IMR-90 (cell line): ENCODE measurements at regions not wholly inside any gene's neighbourhood (a gene's known extent, or its start where the extent isn't known, plus 50 kb on each side); places are given as distances from the start of the nearest gene placed in this dataset.
A peak's percentile ranks its signal among the peaks of the same experiment; 100 is the strongest.

Experiments used
- ATAC-seq: fragments of 200-7000 bp; cut with Tn5 transposase; 2 replicates; pipeline ENCODE4 v1.9.1; 2020; ENCODE audit warnings: low read depth, mild to moderate bottlenecking, moderate library complexity
- BruUV-seq: library from RNA; stranded (reverse); fragments of 400-500 nt; replicated peaks from 2 replicates; lab custom pipeline; 2021; lab: Mats Ljungman, UMichigan
- CTCF ChIA-PET: fragments of 300-600 bp; formaldehyde crosslinking; extraction: SDS; loops from one replicate; lab custom pipeline; 2021; ENCODE audit warnings: antibody characterized with exemption; lab: Yijun Ruan, JAX
- POLR2A ChIA-PET: fragments of 300-600 bp; sonication (Branson Sonifier 250); formaldehyde crosslinking; loops from one replicate; lab custom pipeline; 2022; ENCODE audit warnings: antibody characterized with exemption; ENCODE audit not compliant: unreplicated experiment; lab: Charles Lee
- DNase-seq: peaks from one replicate; pipeline ENCODE4 v3.0.0; 2013
- H2AFZ ChIP-seq: replicated peaks from 2 replicates; pipeline ENCODE3; 2013; ENCODE audit warnings: low read length, mild to moderate bottlenecking; ENCODE audit not compliant: poor library complexity
- H2AK5ac ChIP-seq: 2 replicates; pipeline ENCODE4 v1.6.1; 2013; ENCODE audit warnings: low read depth, low read length, inconsistent platforms
- H2AK9ac ChIP-seq: replicated peaks from 2 replicates; pipeline ENCODE3; 2013; ENCODE audit warnings: mild to moderate bottlenecking, low read depth, low read length, moderate library complexity; ENCODE audit not compliant: poor library complexity
- H2BK120ac ChIP-seq: 2 replicates; pipeline ENCODE4 v1.6.1; 2013; ENCODE audit warnings: low read depth, low read length, inconsistent platforms
- H2BK15ac ChIP-seq: 3 replicates; pipeline ENCODE4 v1.6.1; 2013; ENCODE audit warnings: low read depth, low read length, inconsistent platforms
- H2BK20ac ChIP-seq: 2 replicates; pipeline ENCODE4 v1.6.1; 2013; ENCODE audit warnings: low read depth, mild to moderate bottlenecking, inconsistent platforms, low read length, moderate library complexity
- H2BK5ac ChIP-seq: 2 replicates; pipeline ENCODE4 v1.6.1; 2013; ENCODE audit warnings: mild to moderate bottlenecking, low read depth, low read length, inconsistent platforms; ENCODE audit not compliant: poor library complexity, severe bottlenecking
- H3K14ac ChIP-seq: replicated peaks from 2 replicates; pipeline ENCODE4 v1.6.1; 2013; ENCODE audit warnings: low read depth, low read length, inconsistent platforms
- H3K18ac ChIP-seq: 2 replicates; pipeline ENCODE4 v1.6.1; 2013; ENCODE audit warnings: low read depth, low read length, control low read depth
- H3K23ac ChIP-seq: 2 replicates; pipeline ENCODE4 v1.6.1; 2013; ENCODE audit warnings: low read depth, low read length, inconsistent platforms
- H3K27ac ChIP-seq: 2 replicates; pipeline ENCODE4 v1.5.1; 2013; ENCODE audit warnings: mild to moderate bottlenecking, control low read depth, low read length; ENCODE audit not compliant: insufficient read depth
- H3K27me3 ChIP-seq: 2 replicates; pipeline ENCODE4 v1.6.1; 2013; ENCODE audit warnings: low read length; ENCODE audit not compliant: control insufficient read depth, insufficient read depth
- H3K36me3 ChIP-seq: 2 replicates; pipeline ENCODE4 v1.6.1; 2013; ENCODE audit warnings: low read length, mixed read lengths; ENCODE audit not compliant: control insufficient read depth, insufficient read depth
- H3K4ac ChIP-seq: 2 replicates; pipeline ENCODE4 v1.6.1; 2013; ENCODE audit warnings: low read depth, low read length, inconsistent platforms
- H3K4me1 ChIP-seq: 2 replicates; pipeline ENCODE4 v1.6.1; 2013; ENCODE audit warnings: low read length, mixed read lengths; ENCODE audit not compliant: control insufficient read depth, insufficient read depth
- H3K4me2 ChIP-seq: 2 replicates; pipeline ENCODE4 v1.6.1; 2013; ENCODE audit warnings: low read depth, mild to moderate bottlenecking, control low read depth, low read length, moderate library complexity
- H3K4me3 ChIP-seq: 2 replicates; pipeline ENCODE4 v1.5.1; 2013; ENCODE audit warnings: low read depth, mild to moderate bottlenecking, control low read depth, low read length, moderate library complexity; ENCODE audit not compliant: insufficient read depth
- H3K56ac ChIP-seq: 2 replicates; pipeline ENCODE4 v1.6.1; 2013; ENCODE audit warnings: low read length, inconsistent platforms; ENCODE audit not compliant: insufficient read depth; ENCODE audit errors: extremely low read depth
- H3K79me1 ChIP-seq, 2 experiments: 2 replicates each; pipeline ENCODE4 v1.6.1; 2013; ENCODE audit warnings: low read length in 2 of 2, inconsistent platforms in 1 of 2, low read depth in 1 of 2
- H3K9ac ChIP-seq: 2 replicates; pipeline ENCODE4 v1.6.1; 2013; ENCODE audit warnings: low read depth, low read length, control low read depth
- H3K9me1 ChIP-seq: 2 replicates; pipeline ENCODE4 v1.6.1; 2013; ENCODE audit warnings: low read length, inconsistent platforms; ENCODE audit not compliant: insufficient read depth
- H3K9me3 ChIP-seq: 2 replicates; pipeline ENCODE4 v1.6.1; 2013; ENCODE audit warnings: low read length; ENCODE audit not compliant: control insufficient read depth, insufficient read depth
- H4K20me1 ChIP-seq: 2 replicates; pipeline ENCODE4 v1.6.1; 2013; ENCODE audit warnings: low read length, inconsistent platforms; ENCODE audit not compliant: insufficient read depth
- H4K5ac ChIP-seq: 2 replicates; pipeline ENCODE4 v1.6.1; 2013; ENCODE audit warnings: mild to moderate bottlenecking, low read depth, low read length, control low read depth
- H4K8ac ChIP-seq, 2 experiments: 2 replicates each; pipeline ENCODE4 v1.6.1; 2013; ENCODE audit warnings: low read depth in 2 of 2, low read length in 2 of 2, control low read depth in 1 of 2, inconsistent platforms in 1 of 2
- H4K91ac ChIP-seq: 2 replicates; pipeline ENCODE4 v1.6.1; 2013; ENCODE audit warnings: low read depth, low read length, inconsistent platforms; ENCODE audit not compliant: insufficient read depth
- CEBPB ChIP-seq: IDR thresholded peaks from 2 replicates; pipeline ENCODE4 v1.6.1; 2012; ENCODE audit warnings: low read depth, low read length, improper control_type of control experiment
- WGBS, 2 experiments: methylation state at CpG; one replicate each; pipeline versions ENCODE4 v1.1.5 to v1.1.7; 2013; ENCODE audit warnings: missing lambda C conversion rate in 2 of 2; ENCODE audit not compliant: insufficient read length in 1 of 2; ENCODE audit errors: extremely low coverage in 2 of 2; 5-methylcytosine and 5-hydroxymethylcytosine counted together
- dilution Hi-C: fragments of 300-500 bp; cut with HindIII; formaldehyde crosslinking; loops from one replicate; pipeline ENCODE4 v1.14.3; 2018; ENCODE audit warnings: low sequenced_read_pairs; ENCODE audit not compliant: unreplicated experiment
- in situ Hi-C: fragments of 300-500 bp; cut with MboI; formaldehyde crosslinking; loops from 3 replicates; pipeline ENCODE4 v1.14.3; 2019; ENCODE audit warnings: low sequenced_read_pairs, inconsistent platforms, mixed read lengths
- intact Hi-C: fragments of 100-400 bp; cut with micrococcal nuclease; formaldehyde crosslinking; loops from 2 replicates; pipeline ENCODE4 v1.10.0; 2022
- TF ChIP-seq, protein P1 (sequence below): fragments of 150-350 bp; IDR thresholded peaks from 2 replicates; pipeline ENCODE4 v1.6.1; 2016; ENCODE audit warnings: low read depth, mild to moderate bottlenecking, low read length, moderate library complexity, borderline replicate concordance

DNA sequence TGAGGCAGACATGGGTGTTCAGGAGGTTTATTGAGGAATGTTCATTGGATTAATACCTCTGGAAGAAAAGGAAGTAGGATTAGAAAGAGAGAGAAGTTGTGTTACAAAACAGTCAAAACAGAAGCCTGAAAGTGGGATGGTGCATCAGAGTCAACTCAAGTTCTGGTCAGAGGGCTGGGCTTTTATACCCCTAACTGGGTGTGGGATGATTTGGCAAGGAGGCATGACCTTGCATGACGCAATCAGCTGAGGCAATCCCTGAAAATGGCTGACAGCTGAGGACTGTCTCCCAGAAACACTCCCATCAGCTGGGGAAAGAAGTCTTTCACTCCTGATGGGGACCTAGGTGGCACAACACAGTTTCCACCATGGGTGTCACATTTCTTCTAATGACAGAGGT, 818.2 kb downstream of the SATB2 start:
- H3K9me1 ChIP-seq = no peaks in the 10 kb centered on the region
- peak overlapping the region; percentile 45; the same call in 1 of the 2 replicates for H2BK20ac ChIP-seq
- H3K79me1 ChIP-seq = no peaks in the 10 kb centered on the region
- no peak overlapping the region for H3K27ac ChIP-seq
- BruUV-seq = no TSS peak
- H2BK120ac ChIP-seq = peak overlapping the region; percentile 68
- H2BK5ac ChIP-seq = no peak overlapping the region
- H3K18ac ChIP-seq = no peak overlapping the region
- no CpG with 5 or more reads among the region's 1 CpG for WGBS, 2 experiments
- no peak overlapping the region for H3K4me3 ChIP-seq
- no peak overlapping the region for H4K8ac ChIP-seq
- no peaks in the 10 kb centered on the region for H3K27me3 ChIP-seq
- dilution Hi-C loops (no loop called here), intact Hi-C loops (no loop called here), in situ Hi-C loops (no loop called here)
- H2AFZ ChIP-seq = peak overlapping the region; percentile 11
- H2AK9ac ChIP-seq = no peak overlapping the region
- ATAC-seq (no peak), DNase-seq (no peak)
- H4K5ac ChIP-seq = no peak overlapping the region
- H4K91ac ChIP-seq = no peak overlapping the region; the same call in 1 of the 2 replicates
- H3K36me3 ChIP-seq = no peaks in the 10 kb centered on the region
- no peak overlapping the region for H3K56ac ChIP-seq
- no peak overlapping the region for H3K9ac ChIP-seq
- no peak overlapping the region for H3K14ac ChIP-seq
- H4K20me1 ChIP-seq = no peaks in the 10 kb centered on the region
- no peaks in the 10 kb centered on the region for H3K9me3 ChIP-seq
- ChIA-PET CTCF (no interaction called here), POLR2A (no interaction called here)
- peak overlapping the region; percentile 15; the same call in 1 of the 2 replicates for H2AK5ac ChIP-seq
- H3K4me2 ChIP-seq = no peak overlapping the region
- H3K4ac ChIP-seq = no peak overlapping the region
- TF ChIP-seq, protein P1, sequence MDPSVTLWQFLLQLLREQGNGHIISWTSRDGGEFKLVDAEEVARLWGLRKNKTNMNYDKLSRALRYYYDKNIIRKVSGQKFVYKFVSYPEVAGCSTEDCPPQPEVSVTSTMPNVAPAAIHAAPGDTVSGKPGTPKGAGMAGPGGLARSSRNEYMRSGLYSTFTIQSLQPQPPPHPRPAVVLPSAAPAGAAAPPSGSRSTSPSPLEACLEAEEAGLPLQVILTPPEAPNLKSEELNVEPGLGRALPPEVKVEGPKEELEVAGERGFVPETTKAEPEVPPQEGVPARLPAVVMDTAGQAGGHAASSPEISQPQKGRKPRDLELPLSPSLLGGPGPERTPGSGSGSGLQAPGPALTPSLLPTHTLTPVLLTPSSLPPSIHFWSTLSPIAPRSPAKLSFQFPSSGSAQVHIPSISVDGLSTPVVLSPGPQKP = no peak
- TF ChIP-seq CEBPB = peak; percentile 68
- no peak overlapping the region for H3K23ac ChIP-seq
- no peak overlapping the region for H2BK15ac ChIP-seq
- H3K4me1 ChIP-seq = no peaks in the 10 kb centered on the region
